Ovary (tissue), 7 donors: ENCODE measurements at regions not wholly inside any gene's neighbourhood (a gene's known extent, or its start where the extent isn't known, plus 50 kb on each side); places are given as distances from the start of the nearest gene placed in this dataset.

ENCODE experiments used
- DNase-seq, 5 donors: peaks; one replicate each; pipeline ENCODE4 v3.0.0-alpha.2; 2019 to 2020
- H3K27ac ChIP-seq, 2 donors: fragments of 200-600 bp; one replicate each; pipeline versions ENCODE4 v1.5.1 to v1.8.0; 2019 to 2022
- H3K27me3 ChIP-seq: fragments of 200-600 bp; one replicate; pipeline ENCODE4 v1.8.0; 2022
- H3K36me3 ChIP-seq: fragments of 200-600 bp; sonication (generic); one replicate; pipeline ENCODE4 v1.5.1; 2019
- H3K4me1 ChIP-seq: one replicate; pipeline ENCODE4 v1.8.1; 2013; ENCODE audit warnings: mild to moderate bottlenecking, moderate library complexity; ENCODE audit not compliant: insufficient read depth
- H3K4me3 ChIP-seq: fragments of 200-600 bp; sonication (generic); one replicate; pipeline ENCODE4 v1.5.1; 2017
- H3K9me3 ChIP-seq, 2 donors: fragments of 200-600 bp in 1 of 2; sonication (generic) in 1 of 2; one replicate each; pipeline versions ENCODE4 v1.5.1 to v1.8.1; 2013 to 2019; ENCODE audit warnings: mild to moderate bottlenecking in 1 of 2, moderate library complexity in 1 of 2
- CTCF ChIP-seq, 3 donors: fragments of 450-650 bp in 2 of 3; fragments of 200-600 bp in 1 of 3; IDR thresholded peaks; one replicate each; pipeline versions ENCODE4 v1.5.1 to v1.8.0; 2016 to 2022; ENCODE audit warnings: antibody characterized with exemption in 3 of 3, mild to moderate bottlenecking in 1 of 3
- EP300 ChIP-seq: sonication (generic); formaldehyde crosslinking; IDR thresholded peaks from one replicate; pipeline ENCODE4 v1.6.1; 2017; ENCODE audit warnings: antibody characterized with exemption
- POLR2A ChIP-seq: fragments of 450-650 bp; IDR thresholded peaks from one replicate; pipeline ENCODE4 v1.6.1; 2017; ENCODE audit warnings: antibody characterized with exemption, mild to moderate bottlenecking, moderate library complexity
- WGBS, 3 donors: extraction: QIAGEN DNeasy Blood & Tissue Kit in 1 of 3; methylation state at CpG; one replicate each; pipeline versions ENCODE4 v1.1.5 to v1.1.7; 2013 to 2017; 5-methylcytosine and 5-hydroxymethylcytosine counted together
- intact Hi-C, 4 donors: fragments of 100-400 bp; cut with DNase I; formaldehyde crosslinking; loops; one replicate each; pipeline versions ENCODE4 v1.11.0 to v1.15.1; 2022 to 2023
- donor health status: DM: no; HTN: no; CAD: no; lungs with moderate emphysema.
- donor health status: DM: no; HTN: no; CAD: no.
- donor health status: Bipolar disorder and iron deficiency.
- donor health status: DM: no; HTN: no; CAD: no.
- donor health status: DM: yes; HTN: yes; CAD: no.

- DNase-seq: no peak
- Histone ChIP-seq H3K27me3 (no peaks in the 10 kb centered on the region), H3K4me1 (no peaks in the 10 kb centered on the region), H3K27ac (no peak overlapping the region), H3K9me3 (no peaks in the 10 kb centered on the region), H3K4me3 (no peak overlapping the region), H3K36me3 (no peaks in the 10 kb centered on the region)
- intact Hi-C loops: no loop called here
- TF ChIP-seq EP300: no peak
- TF ChIP-seq CTCF (IDR thresholded peaks at IDR 0.05): no peak
- no peak for TF ChIP-seq POLR2A
- WGBS, 3 donors: 72 to 83% (median 75%) methylated on average over 4 of the region's 4 CpGs
Observed at GRCh38 chr5:39555788-39556187, 131.0 kb upstream of the DAB2 start.

- DNase-seq: peak in 2 of 5 donors; percentile 16 to 62
- H3K27me3 ChIP-seq: no peaks in the 10 kb centered on the region
- WGBS, 3 donors: 0 to 2% (median 1%) methylated on average over 9 of the region's 9 CpGs
- no peak overlapping the region for H3K27ac ChIP-seq
- H3K4me1 ChIP-seq: peaks cover 3% of the 10 kb centered on the region
- intact Hi-C loops: loop anchor here (5.0 kb wide), 2 partner anchors 165 to 170 kb away; no protein-coding TSS in a partner anchor
- no peaks in the 10 kb centered on the region for H3K9me3 ChIP-seq
- no peak overlapping the region for H3K4me3 ChIP-seq
- TF ChIP-seq POLR2A: no peak
- TF ChIP-seq CTCF (IDR thresholded peaks at IDR 0.05): peak; percentile 63 to 75 (median 72)
- TF ChIP-seq EP300: no peak
- H3K36me3 ChIP-seq: no peaks in the 10 kb centered on the region
Observed at GRCh38 chr5:39547553-39548154, 122.9 kb upstream of the DAB2 start.

GRCh38 chr5:39544941-39545340 is 120.2 kb upstream of the DAB2 start:
- intact Hi-C loops: loop anchor here (5.0 kb wide), 2 partner anchors 163 to 168 kb away; no protein-coding TSS in a partner anchor
- H3K27ac ChIP-seq: no peak overlapping the region

GRCh38 chr5:39543335-39543734 is 118.6 kb upstream of the DAB2 start:
- no peaks in the 10 kb centered on the region for H3K27me3 ChIP-seq
- no peak overlapping the region for H3K27ac ChIP-seq
- intact Hi-C loops: no loop called here
- TF ChIP-seq POLR2A: no peak
- TF ChIP-seq CTCF (IDR thresholded peaks at IDR 0.05): no peak
- no peak for TF ChIP-seq EP300
- H3K4me3 ChIP-seq: no peak overlapping the region
- WGBS, 3 donors: 85 to 89% (median 87%) methylated on average over 3 of the region's 3 CpGs
- H3K4me1 ChIP-seq: peaks cover 9% of the 10 kb centered on the region
- H3K36me3 ChIP-seq: no peaks in the 10 kb centered on the region
- H3K9me3 ChIP-seq: no peaks in the 10 kb centered on the region
- no peak for DNase-seq

More at GRCh38 chr5:39544941-39545340, 120.2 kb upstream of the DAB2 start:
- TF ChIP-seq CTCF (IDR thresholded peaks at IDR 0.05) (no peak), POLR2A (no peak), EP300 (no peak)
- no peak for DNase-seq
- Histone ChIP-seq H3K4me3 (no peak overlapping the region), H3K27me3 (no peaks in the 10 kb centered on the region), H3K36me3 (no peaks in the 10 kb centered on the region), H3K9me3 (no peaks in the 10 kb centered on the region), H3K4me1 (peaks cover 3% of the 10 kb centered on the region)
- 56 to 63% (median 58%) methylated on average over 3 of the region's 3 CpGs for WGBS, 3 donors
